ENCODE measurements at regions not wholly inside any gene's neighbourhood (a gene's known extent, or its start where the extent isn't known, plus 50 kb on each side); places are given as distances from the start of the nearest gene placed in this dataset.

DNA sequence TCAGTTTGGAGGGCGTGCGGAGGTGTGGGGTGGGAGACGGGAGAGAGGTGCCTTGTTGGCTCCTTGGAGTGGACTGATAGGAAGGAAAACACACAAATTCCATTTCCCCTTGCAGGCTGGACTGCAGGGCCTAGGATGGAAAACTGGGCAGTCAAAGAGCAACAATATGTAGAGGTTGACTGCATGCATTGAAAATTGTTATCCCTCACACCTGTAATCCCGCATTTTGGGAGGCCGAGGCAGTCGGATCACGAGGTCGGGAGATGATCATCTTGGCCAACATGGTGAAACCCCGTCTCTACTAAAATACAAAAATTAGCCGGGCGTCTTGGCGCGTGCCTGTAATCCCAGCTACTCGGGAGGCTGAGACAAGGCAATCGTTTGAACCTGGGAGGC lies 128.2 kb downstream of the PPIAL4G start:
- H3K9me3 Mint-ChIP-seq = peaks cover 9% of the 10 kb centered on the region
- Histone ChIP-seq H3K4me3 (peak overlapping the region; percentile 50), H2AFZ (replicated peaks) (peak overlapping the region; percentile 95)

DNA sequence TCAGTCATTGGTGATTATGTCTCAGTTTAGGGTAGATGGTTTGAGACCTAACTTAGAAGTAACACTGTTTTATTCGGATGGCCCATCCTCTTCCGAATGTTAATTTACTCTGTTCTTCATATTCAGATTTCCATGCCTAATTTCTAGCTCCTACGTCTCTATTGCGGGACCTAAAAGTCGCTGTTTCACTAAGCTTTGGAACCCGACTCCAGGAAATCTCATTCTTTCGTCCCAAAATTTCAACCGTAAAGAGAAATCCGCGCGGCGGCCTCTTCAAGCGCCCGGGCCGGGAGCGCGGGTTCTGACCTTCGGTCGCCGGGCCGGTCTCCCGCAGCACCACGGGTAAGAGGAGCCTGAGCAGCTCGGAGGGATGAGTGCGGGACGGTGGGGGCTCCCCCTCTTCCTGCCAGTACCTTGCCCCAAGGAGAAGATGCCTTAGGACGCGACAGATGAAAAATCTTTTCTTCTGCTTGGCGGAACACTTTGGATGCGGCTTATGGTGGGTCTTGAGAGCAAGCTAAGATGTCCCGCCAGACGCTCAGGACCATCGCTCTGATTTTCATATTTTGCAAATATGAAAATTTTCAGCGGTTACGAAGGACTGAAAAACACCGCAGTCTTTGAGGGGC lies 128.7 kb downstream of the PPIAL4G start:
- Histone ChIP-seq H3K27me3 (peaks cover 83% of the 10 kb centered on the region), H3F3A (ENCODE audit: low read depth) (peaks cover 20% of the 10 kb centered on the region), H3K9ac (no peak overlapping the region), H3K4me1 (peaks cover 11% of the 10 kb centered on the region), H3K27ac (no peak overlapping the region), H3K36me3 (no peaks in the 10 kb centered on the region), H2AFZ (replicated peaks) (peak overlapping the region; percentile 95), H3K4me2 (peak overlapping the region; percentile 80), H4K20me1 (ENCODE audit: low read depth) (no peaks in the 10 kb centered on the region), H3K9me3 (ENCODE audit: low read depth) (no peaks in the 10 kb centered on the region), H3K4me3 (peak overlapping the region; percentile 50), H3K79me2 (ENCODE audit: low read depth) (no peaks in the 10 kb centered on the region)
- Mint-ChIP-seq H3K36me3 (no peaks in the 10 kb centered on the region), H3K27ac (no peak overlapping the region), H3K27me3 (ENCODE audit: insufficient read depth, low read depth) (peaks cover 30% of the 10 kb centered on the region), H3K4me1 (no peaks in the 10 kb centered on the region), H3K9me3 (peaks cover 9% of the 10 kb centered on the region), H3K4me3 (peak overlapping the region; percentile 34)
- peak; percentile 43 for DNase-seq (ENCODE audit: low spot score)
- TF ChIP-seq EZH2 (IDR thresholded peaks at IDR 0.05) (peak; percentile 82), CTCF (IDR thresholded peaks at IDR 0.05) (no peak)

More for the DNA sequence above, 128.2 kb downstream of the PPIAL4G start:
- Histone ChIP-seq H4K20me1 (ENCODE audit: low read depth) (no peaks in the 10 kb centered on the region), H3K9me3 (ENCODE audit: low read depth) (no peaks in the 10 kb centered on the region), H3K4me2 (peak overlapping the region; percentile 80), H3K36me3 (no peaks in the 10 kb centered on the region), H3K27me3 (peaks cover 82% of the 10 kb centered on the region), H3K79me2 (ENCODE audit: low read depth) (no peaks in the 10 kb centered on the region), H3K27ac (no peak overlapping the region), H3K4me1 (peaks cover 11% of the 10 kb centered on the region), H3F3A (ENCODE audit: low read depth) (peaks cover 20% of the 10 kb centered on the region), H3K9ac (no peak overlapping the region)
- no peak for DNase-seq (ENCODE audit: low spot score)
- peak overlapping the region; percentile 34 for H3K4me3 Mint-ChIP-seq
- H3K27ac Mint-ChIP-seq = no peak overlapping the region
- no peaks in the 10 kb centered on the region for H3K36me3 Mint-ChIP-seq
- peaks cover 29% of the 10 kb centered on the region for H3K27me3 Mint-ChIP-seq (ENCODE audit: insufficient read depth, low read depth)
- no peaks in the 10 kb centered on the region for H3K4me1 Mint-ChIP-seq
- no peak for TF ChIP-seq CTCF (IDR thresholded peaks at IDR 0.05)
- TF ChIP-seq EZH2 (IDR thresholded peaks at IDR 0.05) = no peak
- TF ChIP-seq EZH2phosphoT487 (IDR thresholded peaks at IDR 0.05) = no peak

- Histone ChIP-seq H3F3A (ENCODE audit: low read depth) (peaks cover 20% of the 10 kb centered on the region), H4K20me1 (ENCODE audit: low read depth) (no peaks in the 10 kb centered on the region), H3K4me2 (peak overlapping the region; percentile 80), H2AFZ (replicated peaks) (peak overlapping the region; percentile 95), H3K4me3 (peak overlapping the region; percentile 50), H3K9me3 (ENCODE audit: low read depth) (no peaks in the 10 kb centered on the region), H3K4me1 (peaks cover 11% of the 10 kb centered on the region), H3K9ac (no peak overlapping the region), H3K27me3 (peaks cover 83% of the 10 kb centered on the region), H3K36me3 (no peaks in the 10 kb centered on the region), H3K27ac (no peak overlapping the region), H3K79me2 (ENCODE audit: low read depth) (no peaks in the 10 kb centered on the region)
- Mint-ChIP-seq H3K4me3 (peak overlapping the region; percentile 16), H3K4me1 (no peaks in the 10 kb centered on the region), H3K9me3 (peaks cover 9% of the 10 kb centered on the region), H3K27me3 (ENCODE audit: insufficient read depth, low read depth) (peaks cover 28% of the 10 kb centered on the region), H3K36me3 (no peaks in the 10 kb centered on the region), H3K27ac (no peak overlapping the region)
- no peak for TF ChIP-seq CTCF (IDR thresholded peaks at IDR 0.05)
- no peak for TF ChIP-seq EZH2 (IDR thresholded peaks at IDR 0.05)
- TF ChIP-seq EZH2phosphoT487 (IDR thresholded peaks at IDR 0.05) = no peak
- peak; percentile 67 for DNase-seq (ENCODE audit: low spot score)
Observed at GRCh38 chr1:148353461-148354283, 129.4 kb downstream of the PPIAL4G start.

All from neural progenitor cell (in vitro differentiated cells).